ENCODE measurements at regions not wholly inside any gene's neighbourhood (a gene's known extent, or its start where the extent isn't known, plus 50 kb on each side); places are given as distances from the start of the nearest gene placed in this dataset.

DNA sequence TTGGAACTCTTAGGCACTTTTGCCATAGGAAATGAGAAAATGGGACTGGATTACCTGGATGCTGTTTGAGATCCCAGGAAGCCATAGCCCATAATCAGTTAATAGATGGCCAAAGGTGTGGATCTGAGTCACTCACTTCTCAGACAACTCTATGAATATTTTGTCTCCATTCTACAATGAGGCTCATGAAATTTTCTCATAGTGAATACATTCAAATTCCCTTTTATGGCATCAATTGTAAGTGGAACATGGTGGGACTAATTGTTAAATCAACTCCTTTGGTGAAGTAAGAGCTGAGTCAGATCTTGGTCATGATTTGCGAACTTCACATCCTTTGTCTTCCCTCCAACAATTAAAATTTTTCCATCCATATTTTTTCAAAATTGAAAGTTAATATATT, 222.1 kb downstream of the ARL4A start:
- Histone ChIP-seq H3K4me3 (ENCODE audit: low read depth, low read length, poor library complexity, severe bottlenecking) (no peak overlapping the region), H3K27me3 (replicated peaks; ENCODE audit: insufficient read depth, low read depth, low read length, poor library complexity) (no peaks in the 10 kb centered on the region), H3K27ac (ENCODE audit: low read depth, low read length, poor library complexity, severe bottlenecking) (no peak overlapping the region), H3K4me1 (ENCODE audit: insufficient read depth, low read length, poor library complexity, severe bottlenecking) (no peaks in the 10 kb centered on the region), H3K36me3 (ENCODE audit: insufficient read depth, low read length, poor library complexity, severe bottlenecking) (no peaks in the 10 kb centered on the region), H3K9me3 (ENCODE audit: low read depth, low read length, poor library complexity, severe bottlenecking) (no peaks in the 10 kb centered on the region)
- TF ChIP-seq CTCF (conservative IDR thresholded peaks at IDR 0.05; ENCODE audit: low read depth, low read length): no peak
- TF ChIP-seq EZH2 (IDR thresholded peaks at IDR 0.05; ENCODE audit: borderline replicate concordance, low read depth, low read length, poor library complexity, severe bottlenecking): no peak
- BruUV-seq (replicated peaks): no TSS peak
- intact Hi-C loops (cut with micrococcal nuclease; ENCODE audit: unreplicated experiment): no loop called here
- POLR2A ChIA-PET (ENCODE audit: low non-redundant PET): no interaction called here
- DNase-seq (ENCODE audit: low spot score): no peak
- CTCF ChIA-PET: no interaction called here

- H3K36me3 ChIP-seq (ENCODE audit: insufficient read depth, low read length, poor library complexity, severe bottlenecking): no peaks in the 10 kb centered on the region
- CTCF ChIA-PET: no interaction called here
- no peaks in the 10 kb centered on the region for H3K9me3 ChIP-seq (ENCODE audit: low read depth, low read length, poor library complexity, severe bottlenecking)
- POLR2A ChIA-PET (ENCODE audit: low non-redundant PET): no interaction called here
- H3K27ac ChIP-seq (ENCODE audit: low read depth, low read length, poor library complexity, severe bottlenecking): no peak overlapping the region
- H3K4me1 ChIP-seq (ENCODE audit: insufficient read depth, low read length, poor library complexity, severe bottlenecking): no peaks in the 10 kb centered on the region
- H3K27me3 ChIP-seq (replicated peaks; ENCODE audit: insufficient read depth, low read depth, low read length, poor library complexity): peaks cover 2% of the 10 kb centered on the region
- DNase-seq (ENCODE audit: low spot score): no peak
- no TSS peak for BruUV-seq (replicated peaks)
- intact Hi-C loops (cut with micrococcal nuclease; ENCODE audit: unreplicated experiment): no loop called here
- TF ChIP-seq EZH2 (IDR thresholded peaks at IDR 0.05; ENCODE audit: borderline replicate concordance, low read depth, low read length, poor library complexity, severe bottlenecking): no peak
- TF ChIP-seq CTCF (conservative IDR thresholded peaks at IDR 0.05; ENCODE audit: low read depth, low read length): no peak
- H3K4me3 ChIP-seq (ENCODE audit: low read depth, low read length, poor library complexity, severe bottlenecking): no peak overlapping the region
These were observed 223.6 kb downstream of the ARL4A start for GRCh38 chr7:12911053-12911452.

GRCh38 chr7:12913002-12913401, 225.6 kb downstream of the ARL4A start:
- ChIA-PET CTCF (no interaction called here), POLR2A (ENCODE audit: low non-redundant PET) (no interaction called here)
- intact Hi-C loops (cut with micrococcal nuclease; ENCODE audit: unreplicated experiment): no loop called here
- H3K36me3 ChIP-seq (ENCODE audit: insufficient read depth, low read length, poor library complexity, severe bottlenecking): no peaks in the 10 kb centered on the region
- H3K27ac ChIP-seq (ENCODE audit: low read depth, low read length, poor library complexity, severe bottlenecking): no peak overlapping the region
- no peak overlapping the region for H3K4me3 ChIP-seq (ENCODE audit: low read depth, low read length, poor library complexity, severe bottlenecking)
- no peaks in the 10 kb centered on the region for H3K4me1 ChIP-seq (ENCODE audit: insufficient read depth, low read length, poor library complexity, severe bottlenecking)
- H3K9me3 ChIP-seq (ENCODE audit: low read depth, low read length, poor library complexity, severe bottlenecking): no peaks in the 10 kb centered on the region
- TF ChIP-seq EZH2 (IDR thresholded peaks at IDR 0.05; ENCODE audit: borderline replicate concordance, low read depth, low read length, poor library complexity, severe bottlenecking) (no peak), CTCF (conservative IDR thresholded peaks at IDR 0.05; ENCODE audit: low read depth, low read length) (no peak)
- no TSS peak for BruUV-seq (replicated peaks)
- no peak for DNase-seq (ENCODE audit: low spot score)
- peaks cover 2% of the 10 kb centered on the region for H3K27me3 ChIP-seq (replicated peaks; ENCODE audit: insufficient read depth, low read depth, low read length, poor library complexity)
